Ovary (tissue), 7 donors: ENCODE measurements at regions not wholly inside any gene's neighbourhood (a gene's known extent, or its start where the extent isn't known, plus 50 kb on each side); places are given as distances from the start of the nearest gene placed in this dataset.

Experiments
- DNase-seq, 5 donors: peaks; one replicate each; pipeline ENCODE4 v3.0.0-alpha.2; 2019 to 2020
- H3K27ac ChIP-seq, 2 donors: fragments of 200-600 bp; one replicate each; pipeline versions ENCODE4 v1.5.1 to v1.8.0; 2019 to 2022
- H3K27me3 ChIP-seq: fragments of 200-600 bp; one replicate; pipeline ENCODE4 v1.8.0; 2022
- H3K36me3 ChIP-seq: fragments of 200-600 bp; sonication (generic); one replicate; pipeline ENCODE4 v1.5.1; 2019
- H3K4me1 ChIP-seq: one replicate; pipeline ENCODE4 v1.8.1; 2013; ENCODE audit warnings: mild to moderate bottlenecking, moderate library complexity; ENCODE audit not compliant: insufficient read depth
- H3K4me3 ChIP-seq: fragments of 200-600 bp; sonication (generic); one replicate; pipeline ENCODE4 v1.5.1; 2017
- H3K9me3 ChIP-seq, 2 donors: fragments of 200-600 bp in 1 of 2; sonication (generic) in 1 of 2; one replicate each; pipeline versions ENCODE4 v1.5.1 to v1.8.1; 2013 to 2019; ENCODE audit warnings: mild to moderate bottlenecking in 1 of 2, moderate library complexity in 1 of 2
- CTCF ChIP-seq, 3 donors: fragments of 450-650 bp in 2 of 3; fragments of 200-600 bp in 1 of 3; IDR thresholded peaks; one replicate each; pipeline versions ENCODE4 v1.5.1 to v1.8.0; 2016 to 2022; ENCODE audit warnings: antibody characterized with exemption in 3 of 3, mild to moderate bottlenecking in 1 of 3
- EP300 ChIP-seq: sonication (generic); formaldehyde crosslinking; IDR thresholded peaks from one replicate; pipeline ENCODE4 v1.6.1; 2017; ENCODE audit warnings: antibody characterized with exemption
- POLR2A ChIP-seq: fragments of 450-650 bp; IDR thresholded peaks from one replicate; pipeline ENCODE4 v1.6.1; 2017; ENCODE audit warnings: antibody characterized with exemption, mild to moderate bottlenecking, moderate library complexity
- WGBS, 3 donors: extraction: QIAGEN DNeasy Blood & Tissue Kit in 1 of 3; methylation state at CpG; one replicate each; pipeline versions ENCODE4 v1.1.5 to v1.1.7; 2013 to 2017; 5-methylcytosine and 5-hydroxymethylcytosine counted together
- intact Hi-C, 4 donors: fragments of 100-400 bp; cut with DNase I; formaldehyde crosslinking; loops; one replicate each; pipeline versions ENCODE4 v1.11.0 to v1.15.1; 2022 to 2023
- donor health status: DM: no; HTN: no; CAD: no; lungs with moderate emphysema.
- donor health status: DM: no; HTN: no; CAD: no.
- donor health status: Bipolar disorder and iron deficiency.
- donor health status: DM: no; HTN: no; CAD: no.
- donor health status: DM: yes; HTN: yes; CAD: no.

GRCh38 chr5:40356248-40356647 lies 323.5 kb upstream of the PTGER4 start:
- no peak for TF ChIP-seq CTCF (IDR thresholded peaks at IDR 0.05)
- no peak for TF ChIP-seq POLR2A
- TF ChIP-seq EP300: no peak
- no peak overlapping the region for H3K27ac ChIP-seq
- H3K4me1 ChIP-seq: no peaks in the 10 kb centered on the region
- 71 to 86% (median 73%) methylated on average over 1 of the region's 1 CpG for WGBS, 3 donors
- H3K4me3 ChIP-seq: no peak overlapping the region
- no peaks in the 10 kb centered on the region for H3K36me3 ChIP-seq
- intact Hi-C loops: loop anchor here in 1 of 4 donors (10.0 kb wide), 1 partner anchor 1119 kb away; no protein-coding TSS in a partner anchor
- DNase-seq: no peak
- no peaks in the 10 kb centered on the region for H3K27me3 ChIP-seq
- H3K9me3 ChIP-seq: no peaks in the 10 kb centered on the region

- TF ChIP-seq EP300 (no peak), CTCF (IDR thresholded peaks at IDR 0.05) (no peak), POLR2A (no peak)
- intact Hi-C loops: loop anchor here in 1 of 4 donors (10.0 kb wide), 1 partner anchor 1119 kb away; no protein-coding TSS in a partner anchor
- H3K4me1 ChIP-seq: no peaks in the 10 kb centered on the region
- H3K9me3 ChIP-seq: no peaks in the 10 kb centered on the region
- H3K27me3 ChIP-seq: no peaks in the 10 kb centered on the region
- WGBS, 3 donors: 49 to 72% (median 67%) methylated on average over 4 of the region's 4 CpGs
- no peak overlapping the region for H3K4me3 ChIP-seq
- no peaks in the 10 kb centered on the region for H3K36me3 ChIP-seq
- DNase-seq: no peak
- H3K27ac ChIP-seq: no peak overlapping the region
These were observed 323.9 kb upstream of the PTGER4 start for GRCh38 chr5:40355846-40356245.

- Histone ChIP-seq H3K9me3 (no peaks in the 10 kb centered on the region), H3K27me3 (no peaks in the 10 kb centered on the region), H3K4me1 (no peaks in the 10 kb centered on the region), H3K27ac (no peak overlapping the region), H3K4me3 (no peak overlapping the region), H3K36me3 (no peaks in the 10 kb centered on the region)
- no peak for DNase-seq
- no peak for TF ChIP-seq CTCF (IDR thresholded peaks at IDR 0.05)
- WGBS, 3 donors: 69 to 74% (median 73%) methylated on average over 6 of the region's 6 CpGs
- intact Hi-C loops: loop anchor here in 1 of 4 donors (10.0 kb wide), 1 partner anchor 1120 kb away; no protein-coding TSS in a partner anchor
These were observed 324.5 kb upstream of the PTGER4 start for GRCh38 chr5:40355181-40355580.

GRCh38 chr5:40354171-40354570 lies 325.5 kb upstream of the PTGER4 start:
- WGBS, 3 donors: 55 to 87% (median 85%) methylated on average over 5 of the region's 5 CpGs
- H3K9me3 ChIP-seq: no peaks in the 10 kb centered on the region
- H3K4me3 ChIP-seq: no peak overlapping the region
- H3K27me3 ChIP-seq: no peaks in the 10 kb centered on the region
- no peak for TF ChIP-seq EP300
- TF ChIP-seq CTCF (IDR thresholded peaks at IDR 0.05): no peak
- TF ChIP-seq POLR2A: no peak
- H3K4me1 ChIP-seq: no peaks in the 10 kb centered on the region
- no peaks in the 10 kb centered on the region for H3K36me3 ChIP-seq
- intact Hi-C loops: loop anchor here in 1 of 4 donors (10.0 kb wide), 1 partner anchor 1121 kb away; no protein-coding TSS in a partner anchor
- no peak overlapping the region for H3K27ac ChIP-seq
- no peak for DNase-seq
